GM21619 (cell line): ENCODE measurements at regions not wholly inside any gene's neighbourhood (a gene's known extent, or its start where the extent isn't known, plus 50 kb on each side); places are given as distances from the start of the nearest gene placed in this dataset.
"Not testable (repeated sequence)": the region's sequence is repeated elsewhere in the genome, so short reads cannot be mapped to it uniquely, and the experiment has no call there.

Source experiments
- ATAC-seq: cut with Tn5 transposase; IDR thresholded peaks from one replicate; pipeline ENCODE4 v1.9.1; 2021; ENCODE audit not compliant: unreplicated experiment

DNA sequence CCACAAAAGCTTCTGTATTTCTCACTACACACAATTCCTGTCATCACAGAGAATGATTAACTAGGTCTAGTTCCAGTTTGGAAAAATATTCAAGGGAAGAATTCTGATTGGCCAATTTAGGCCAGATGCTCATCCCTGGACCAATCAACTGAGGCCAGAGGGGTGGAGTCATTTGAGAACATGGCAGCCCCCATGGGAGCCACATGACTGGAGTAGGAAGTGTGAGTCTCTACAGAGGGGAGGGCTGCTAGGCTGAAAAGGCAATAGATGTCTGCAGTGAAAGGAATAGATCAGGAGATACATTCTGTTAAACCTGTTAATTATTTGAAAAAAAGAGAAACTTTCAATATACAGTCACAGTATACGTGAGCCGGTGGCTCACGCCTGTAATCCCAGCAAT lies 125.2 kb downstream of the UNC93B1 start:
- not testable (repeated sequence) for ATAC-seq

DNA sequence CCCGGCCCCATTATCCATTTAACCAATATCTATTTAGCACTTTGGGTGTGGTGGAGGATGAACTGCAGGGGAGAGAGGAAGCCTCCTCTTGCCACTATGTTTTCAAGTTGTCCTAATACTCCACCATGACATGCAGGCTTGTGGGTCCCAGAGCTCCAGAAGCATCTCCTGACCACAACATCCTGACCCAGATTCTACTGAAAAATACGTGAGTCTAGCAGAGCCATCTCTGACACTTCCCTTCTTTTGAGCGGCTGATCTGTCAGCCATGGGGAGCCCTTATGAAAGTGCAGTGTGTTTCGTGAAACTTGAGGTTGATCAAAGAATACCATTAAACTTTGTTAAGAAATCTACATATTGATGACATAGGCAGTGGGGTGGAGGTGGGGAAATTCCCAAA lies 126.6 kb downstream of the UNC93B1 start:
- ATAC-seq = not testable (repeated sequence)

DNA sequence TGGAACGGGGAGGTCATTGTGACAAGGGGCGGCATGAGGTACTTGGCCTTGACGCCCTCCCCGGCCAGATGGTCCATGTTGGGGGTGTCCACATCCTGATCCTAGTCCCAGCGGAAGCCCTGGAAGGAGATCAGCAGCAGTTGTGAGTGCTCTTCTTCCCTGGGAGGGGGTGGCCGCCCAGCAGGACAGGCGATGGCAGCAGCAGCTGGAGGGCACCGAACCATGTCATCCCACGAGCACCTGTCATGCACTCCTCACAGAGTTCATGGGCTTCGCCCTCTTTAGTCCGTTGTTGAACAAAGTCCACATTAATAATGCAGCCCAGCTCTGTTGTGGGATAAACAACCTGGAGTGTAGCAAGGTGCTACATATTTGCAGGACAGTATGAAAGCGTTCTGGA lies 130.7 kb downstream of the UNC93B1 start:
- not testable (repeated sequence) for ATAC-seq

DNA sequence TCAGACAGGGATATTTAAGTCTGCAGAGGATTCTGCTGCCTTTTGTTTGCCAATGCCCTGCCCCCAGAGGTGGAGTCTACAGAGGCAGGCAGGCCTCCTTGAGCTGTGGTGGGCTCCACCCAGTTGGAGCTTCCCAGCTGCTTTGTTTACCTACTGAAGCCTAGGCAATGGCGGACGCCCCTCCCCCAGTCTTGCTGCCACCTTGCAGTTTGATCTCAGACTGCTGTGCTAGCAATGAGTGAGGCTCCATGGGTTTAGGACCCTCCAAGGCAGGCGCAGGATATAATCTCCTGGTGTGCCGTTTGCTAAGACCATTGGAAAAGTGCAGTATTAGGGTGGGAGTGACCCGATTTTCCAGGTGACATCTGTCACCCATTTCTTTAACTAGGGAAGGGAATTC lies 132.7 kb downstream of the UNC93B1 start:
- ATAC-seq = not testable (repeated sequence)

DNA sequence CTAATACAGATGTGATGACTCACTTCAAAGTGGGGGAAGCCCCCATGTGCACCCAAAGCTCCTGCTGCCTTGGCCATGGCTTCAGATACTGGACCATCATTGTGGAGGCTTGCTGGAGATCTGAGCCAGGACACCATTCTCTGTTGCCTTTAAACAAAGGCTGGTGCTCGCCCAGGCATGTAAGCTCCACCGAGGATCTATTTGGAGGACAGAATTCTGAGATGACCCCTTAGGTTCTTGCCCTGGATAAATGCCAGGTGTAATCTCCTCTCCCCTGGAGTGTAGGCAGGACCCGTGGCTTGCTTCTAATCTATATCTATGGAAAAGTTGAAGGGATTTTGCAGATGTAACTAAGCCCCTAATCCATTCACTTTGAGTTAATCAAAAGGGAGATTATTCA lies 141.0 kb downstream of the UNC93B1 start:
- ATAC-seq = not testable (repeated sequence)

DNA sequence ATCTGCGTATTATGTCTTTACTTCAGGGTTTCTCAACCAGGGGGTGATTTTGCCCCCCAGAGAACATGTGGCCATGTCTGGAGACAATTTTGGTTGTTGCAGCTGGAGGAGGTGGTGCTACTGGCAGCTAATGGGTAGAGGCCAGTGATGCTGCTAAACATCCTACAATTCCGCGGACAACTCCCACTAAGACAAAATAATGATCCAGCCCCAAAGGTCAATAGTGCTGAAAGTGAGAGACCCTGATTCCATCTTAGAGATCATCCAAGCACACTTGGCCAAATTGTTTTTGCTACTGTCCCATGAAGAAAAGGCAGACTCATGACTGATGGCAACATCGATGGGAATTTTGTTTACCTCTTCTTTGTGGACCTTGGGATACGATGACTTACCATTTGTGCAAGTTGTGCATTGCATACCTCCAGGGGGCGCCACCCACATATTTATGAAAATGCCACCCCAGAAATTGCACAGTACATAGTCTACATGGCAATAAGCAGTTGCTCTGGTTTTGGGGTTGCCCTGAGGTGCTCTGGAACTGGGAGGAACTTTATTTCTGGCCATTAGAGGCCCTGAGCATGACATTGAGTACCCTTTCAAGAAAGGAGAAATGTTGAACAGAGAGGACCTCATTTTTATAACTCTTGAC lies 144.3 kb downstream of the UNC93B1 start:
- ATAC-seq = not testable (repeated sequence)

DNA sequence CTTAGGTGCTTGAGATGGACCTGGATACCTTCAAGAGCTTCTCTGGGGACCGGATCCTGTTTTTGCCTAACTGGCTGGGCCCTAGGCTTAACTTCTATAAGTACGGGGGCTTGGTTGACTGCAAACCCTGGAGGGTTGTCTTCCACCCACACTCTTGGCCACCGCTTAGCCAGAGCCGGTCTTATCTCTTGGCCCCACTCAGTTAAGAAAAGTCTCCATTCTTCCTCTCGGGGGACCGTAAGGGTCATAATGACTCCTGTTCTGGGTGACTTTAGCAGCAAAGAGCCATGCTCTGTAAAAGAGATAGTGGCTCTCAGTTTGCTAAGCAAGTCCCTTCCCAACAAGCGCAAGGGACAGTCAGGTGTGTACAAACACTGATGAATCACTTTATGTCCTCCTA lies 153.2 kb downstream of the UNC93B1 start:
- not testable (repeated sequence) for ATAC-seq

DNA sequence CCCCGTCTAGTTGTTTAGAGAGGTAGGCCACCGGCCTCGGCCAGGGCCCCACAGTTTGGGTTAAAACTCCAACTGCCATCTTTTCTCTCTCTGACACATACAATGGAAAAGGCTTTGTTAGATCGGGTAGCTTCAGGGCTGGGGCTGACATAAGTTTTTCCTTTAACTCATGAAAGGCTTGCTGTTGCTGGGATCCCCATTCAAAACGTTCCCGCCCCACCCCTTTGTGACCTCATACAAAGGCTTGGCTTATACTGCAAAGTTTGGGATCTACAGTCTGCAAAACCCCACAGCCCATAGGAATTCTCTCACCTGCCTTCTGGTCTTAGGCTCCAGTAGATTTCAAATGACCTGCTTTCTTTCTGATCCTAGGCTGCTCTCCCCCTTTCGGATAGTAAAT lies 154.1 kb downstream of the UNC93B1 start:
- ATAC-seq = not testable (repeated sequence)

DNA sequence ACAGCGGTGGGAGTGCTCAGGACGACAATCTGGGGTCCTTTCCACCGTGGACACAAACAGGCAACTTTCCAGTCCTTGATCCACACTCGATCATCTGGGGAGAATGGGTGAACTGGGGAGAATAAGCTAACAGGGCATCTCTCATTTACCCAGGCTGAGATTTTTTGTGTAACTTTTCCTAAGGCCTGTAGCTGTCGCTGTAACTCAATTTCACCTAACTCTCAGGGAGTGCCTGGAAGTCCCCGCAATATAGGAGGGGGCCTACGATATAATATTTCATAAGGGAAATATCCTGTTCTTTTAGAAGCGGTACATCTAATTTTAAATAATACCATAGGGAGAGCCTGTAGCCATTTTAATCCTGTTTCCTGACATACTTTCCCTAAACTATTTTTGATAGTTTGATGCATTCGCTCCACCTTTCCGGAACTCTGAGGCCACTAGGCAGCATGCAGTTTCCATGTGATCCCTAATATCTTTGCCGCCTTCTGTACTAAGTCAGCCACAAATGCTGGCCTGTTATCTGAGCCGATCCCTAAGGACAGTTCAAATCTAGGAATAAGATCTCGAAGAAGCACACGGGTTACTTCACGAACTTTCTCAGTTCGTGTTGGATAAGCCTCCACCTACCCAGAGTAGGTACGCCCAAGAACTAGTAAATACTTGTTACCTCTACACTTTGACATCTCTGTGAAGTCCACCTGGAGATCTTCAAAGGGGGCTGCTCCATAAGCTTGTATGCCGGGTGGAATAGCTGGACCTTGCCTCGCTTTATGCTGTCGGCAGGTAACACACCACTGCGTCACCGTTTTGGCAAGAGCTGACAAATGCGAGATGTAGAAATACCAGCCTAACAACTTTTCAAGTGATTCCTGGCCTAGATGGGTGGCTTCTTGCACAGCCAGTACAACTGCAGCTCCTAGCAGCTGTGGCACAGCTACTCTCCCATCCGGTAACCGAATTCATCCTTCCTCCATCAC lies 155.7 kb downstream of the UNC93B1 start:
- ATAC-seq = not testable (repeated sequence)

DNA sequence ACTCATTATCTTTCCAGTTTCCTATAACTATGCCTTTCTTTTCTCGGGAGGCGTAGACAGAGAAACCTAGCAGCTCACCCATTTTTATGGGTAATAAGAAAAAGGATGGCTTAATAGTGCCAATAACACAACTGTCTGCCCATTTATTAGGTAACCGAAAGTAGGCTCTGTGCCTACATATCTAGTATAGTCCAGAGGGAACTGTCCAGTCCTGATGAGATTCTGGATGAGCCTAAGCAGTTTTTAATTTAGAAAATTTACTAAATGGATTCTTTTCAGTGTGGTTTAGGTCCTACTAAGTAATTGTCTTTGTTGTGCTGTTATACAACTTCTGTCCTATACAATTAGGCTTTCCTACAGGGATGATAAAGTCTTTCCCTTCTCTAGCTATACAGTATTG lies 157.6 kb downstream of the UNC93B1 start:
- ATAC-seq = not testable (repeated sequence)

DNA sequence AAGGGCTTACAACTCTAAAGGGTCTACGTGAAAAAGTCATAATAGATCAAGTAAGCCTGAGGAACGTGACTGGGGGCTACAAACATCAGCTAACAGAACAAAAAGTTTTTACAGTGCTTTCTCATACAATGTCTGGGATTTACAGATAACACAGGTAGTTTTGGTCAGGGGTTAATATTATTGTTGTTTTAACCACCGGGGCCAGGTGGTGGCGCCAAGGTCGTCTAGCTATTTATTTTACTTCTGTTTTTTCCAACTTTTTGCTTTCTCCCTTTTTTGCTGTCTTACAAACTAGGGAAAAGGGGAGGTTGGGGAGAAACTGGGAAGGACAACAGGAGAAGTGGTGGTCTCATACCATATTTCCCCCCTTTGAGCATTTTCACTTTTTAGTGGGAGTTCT lies 158.6 kb downstream of the UNC93B1 start:
- ATAC-seq = not testable (repeated sequence)

DNA sequence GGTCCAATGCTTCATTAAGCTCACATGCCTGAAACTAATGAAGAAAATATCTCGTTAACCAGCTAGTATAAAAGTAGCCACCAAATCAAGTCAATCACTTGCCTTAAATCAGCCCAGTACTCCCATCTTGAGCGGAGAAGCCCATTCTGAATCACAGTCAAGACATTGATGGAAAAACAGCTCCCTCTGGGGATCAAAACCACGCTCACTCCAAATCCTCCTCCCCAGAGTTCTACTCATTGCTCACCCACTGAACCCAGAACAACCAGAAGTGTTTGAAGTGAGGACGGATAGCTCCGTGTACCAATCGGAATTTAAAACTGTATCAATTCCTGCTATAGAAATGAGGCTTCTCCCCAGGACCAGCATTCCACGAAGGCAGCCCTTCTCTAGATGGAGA lies 163.3 kb downstream of the UNC93B1 start:
- not testable (repeated sequence) for ATAC-seq

DNA sequence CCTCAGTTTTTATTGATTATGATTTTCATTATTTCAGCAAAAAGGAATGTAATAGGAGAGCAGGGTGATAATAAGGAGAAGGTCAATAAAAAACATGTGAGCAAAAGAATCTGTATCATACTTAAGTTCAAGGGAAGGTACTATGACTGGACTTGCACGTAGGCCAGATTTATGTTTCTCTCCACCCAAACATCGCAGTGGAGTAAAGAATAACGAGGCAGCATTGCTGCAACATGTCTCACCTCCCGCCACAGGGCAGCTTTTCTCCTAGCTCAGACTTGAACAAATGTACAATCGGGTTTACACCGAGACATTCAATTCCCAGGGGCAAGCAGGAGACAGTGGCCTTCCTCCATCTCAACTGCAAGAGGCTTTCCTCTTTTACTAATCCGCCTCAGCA lies 155.7 kb upstream of the ALDH3B2 start:
- ATAC-seq = not testable (repeated sequence)

DNA sequence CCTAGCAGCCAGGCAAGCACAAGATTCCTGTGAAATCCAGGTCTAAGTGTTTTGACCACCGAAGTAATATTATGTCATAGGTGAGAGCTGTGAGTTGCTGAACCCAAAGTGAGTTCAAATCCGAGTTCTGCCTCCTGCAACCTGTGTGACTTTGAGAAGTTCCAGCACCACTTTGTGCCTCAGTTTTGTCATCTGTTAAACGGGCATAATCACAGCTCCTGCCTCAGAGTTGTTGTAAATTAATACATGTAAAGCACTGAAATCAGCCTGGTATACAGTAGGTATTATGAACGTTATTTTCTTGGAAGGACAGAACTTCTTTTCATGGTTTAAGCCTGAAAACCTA lies 152.5 kb upstream of the ALDH3B2 start:
- ATAC-seq = not testable (repeated sequence)

DNA sequence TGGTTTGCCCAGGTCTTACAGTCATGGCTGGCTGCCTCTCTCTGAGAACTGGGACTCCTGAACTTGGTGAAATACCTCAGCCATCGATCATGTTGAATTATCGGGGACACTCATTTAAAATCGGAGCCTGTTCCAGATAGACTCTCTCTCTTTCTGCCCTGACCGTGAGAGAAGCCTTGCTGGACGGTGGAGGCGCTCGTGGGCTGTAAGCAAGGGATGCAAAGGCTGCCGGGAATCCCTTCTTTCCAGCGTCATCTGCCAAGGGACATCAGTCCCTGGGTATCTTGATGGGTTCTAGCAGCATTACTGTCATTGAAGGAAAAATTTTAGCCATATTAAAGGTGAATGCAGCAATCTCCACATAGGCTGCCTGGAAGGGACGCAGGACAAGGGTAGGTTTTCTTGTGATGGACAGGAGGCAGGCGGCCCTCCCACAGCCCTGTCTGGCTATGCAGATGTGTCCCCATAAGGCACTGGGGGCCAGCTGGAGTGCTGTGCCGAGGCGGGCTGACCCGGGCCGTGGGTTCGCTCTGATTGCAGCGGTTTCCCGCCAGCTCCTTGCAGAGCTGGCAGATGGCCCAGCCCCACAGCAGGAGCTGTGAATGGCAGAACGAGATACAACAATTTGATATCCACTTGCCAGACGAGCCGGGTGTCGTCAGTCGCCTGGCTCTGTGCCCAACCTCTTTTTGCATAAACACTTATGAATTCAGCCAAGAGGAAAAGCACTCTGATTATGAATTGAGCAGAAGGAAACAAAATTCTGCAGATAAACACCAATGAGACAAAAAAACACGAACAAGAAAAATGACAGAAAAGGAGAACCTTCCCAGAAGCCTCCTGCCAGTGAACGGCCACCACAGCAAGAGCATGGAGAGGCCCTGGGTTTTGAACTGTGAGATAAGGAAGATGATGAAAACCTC lies 151.9 kb upstream of the ALDH3B2 start:
- not testable (repeated sequence) for ATAC-seq

DNA sequence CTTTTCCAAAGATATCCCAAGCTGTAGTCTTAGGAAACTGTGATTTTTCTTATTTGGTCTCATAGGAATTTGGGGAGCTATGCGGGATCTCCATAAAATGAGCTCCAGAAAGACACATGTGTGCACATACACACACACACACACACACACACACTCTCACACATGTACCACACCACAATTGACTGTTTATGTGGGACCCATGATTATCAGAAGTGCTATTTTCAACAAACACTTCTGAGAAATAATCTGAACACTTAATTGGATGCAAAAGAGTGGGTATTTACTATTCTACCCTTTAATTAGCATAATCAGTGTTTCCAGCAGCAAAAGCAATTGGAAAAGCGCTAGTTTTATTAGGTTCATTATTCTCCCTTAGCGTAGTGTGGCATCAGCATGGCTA lies 150.4 kb upstream of the ALDH3B2 start:
- ATAC-seq = not testable (repeated sequence)

DNA sequence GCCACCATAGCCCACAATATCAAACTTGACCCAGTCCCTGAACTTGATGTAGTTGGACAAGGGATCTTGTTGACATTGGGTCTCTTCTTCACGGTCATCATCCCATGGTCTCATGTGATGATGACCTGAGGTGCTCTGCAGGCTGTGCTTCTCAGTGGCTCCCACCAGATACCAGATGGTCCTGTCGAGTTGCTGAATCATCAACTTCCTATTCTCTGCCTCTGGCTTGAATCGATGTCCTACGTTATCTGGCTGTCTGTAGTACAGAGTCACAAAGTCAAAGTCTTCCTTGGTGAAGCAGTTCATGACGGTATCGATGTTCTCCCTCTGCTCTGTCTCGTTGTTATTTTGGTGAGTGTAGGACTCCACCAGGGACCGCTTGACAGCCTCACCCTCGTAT lies 145.7 kb upstream of the ALDH3B2 start:
- no peak for ATAC-seq

DNA sequence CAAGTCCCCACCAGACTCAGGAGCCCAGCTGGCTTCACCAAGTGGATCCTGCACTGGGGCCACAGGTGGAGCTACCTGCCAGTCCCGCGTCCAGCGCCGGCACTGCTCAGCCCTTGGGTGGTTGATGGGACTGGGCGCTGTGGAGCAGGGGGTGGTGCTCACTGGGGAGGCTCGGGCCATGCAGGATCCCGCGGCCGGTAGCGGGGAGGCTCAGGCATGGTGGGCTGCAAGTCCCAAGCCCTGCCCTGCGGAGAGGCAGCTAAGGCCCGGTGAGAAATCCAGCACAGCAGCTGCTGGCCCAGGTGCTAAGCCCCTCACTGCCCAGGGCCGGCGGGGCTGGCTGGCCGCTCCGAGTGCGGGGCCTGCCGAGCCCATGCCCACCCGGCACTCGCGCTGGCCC lies 143.1 kb upstream of the ALDH3B2 start:
- ATAC-seq = not testable (repeated sequence)

DNA sequence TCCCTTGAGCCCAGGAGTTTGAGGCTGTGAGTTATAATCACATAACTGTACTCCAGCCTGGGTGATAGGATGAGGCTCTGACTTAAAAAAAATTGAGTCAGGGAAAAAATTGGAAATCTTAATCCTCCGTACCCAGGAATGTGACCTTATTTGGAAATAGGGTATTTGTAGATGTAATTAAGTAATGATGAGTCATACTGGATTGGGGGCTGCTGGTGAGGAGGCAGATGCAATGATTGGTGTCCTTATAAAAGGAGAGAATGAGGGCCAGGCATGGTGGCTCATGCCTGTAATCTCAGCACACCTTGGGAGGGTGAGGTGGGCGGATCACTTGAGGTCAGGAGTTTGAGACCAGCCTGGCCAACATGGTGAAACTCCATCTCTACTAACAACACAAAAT lies 134.9 kb upstream of the ALDH3B2 start:
- not testable (repeated sequence) for ATAC-seq

DNA sequence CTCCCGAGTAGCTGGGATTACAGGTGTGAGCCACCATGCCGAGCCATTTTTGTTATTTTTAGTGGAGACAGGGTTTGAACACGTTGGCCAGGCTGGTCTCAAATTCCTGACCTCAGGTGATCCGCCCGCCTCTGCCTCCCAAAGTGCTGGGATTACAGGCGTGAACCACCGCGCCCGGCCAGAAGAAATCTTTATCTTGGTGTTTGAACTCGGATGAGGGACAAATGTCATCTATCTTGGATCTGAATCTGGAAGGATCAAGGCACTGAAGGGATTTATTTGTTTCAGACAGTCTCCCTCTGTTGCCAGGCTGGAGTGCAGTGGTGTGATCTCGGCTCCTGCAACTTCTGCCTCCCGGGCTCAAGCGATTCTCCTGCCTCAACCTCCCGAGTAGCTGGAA lies 133.5 kb upstream of the ALDH3B2 start:
- ATAC-seq = not testable (repeated sequence)

DNA sequence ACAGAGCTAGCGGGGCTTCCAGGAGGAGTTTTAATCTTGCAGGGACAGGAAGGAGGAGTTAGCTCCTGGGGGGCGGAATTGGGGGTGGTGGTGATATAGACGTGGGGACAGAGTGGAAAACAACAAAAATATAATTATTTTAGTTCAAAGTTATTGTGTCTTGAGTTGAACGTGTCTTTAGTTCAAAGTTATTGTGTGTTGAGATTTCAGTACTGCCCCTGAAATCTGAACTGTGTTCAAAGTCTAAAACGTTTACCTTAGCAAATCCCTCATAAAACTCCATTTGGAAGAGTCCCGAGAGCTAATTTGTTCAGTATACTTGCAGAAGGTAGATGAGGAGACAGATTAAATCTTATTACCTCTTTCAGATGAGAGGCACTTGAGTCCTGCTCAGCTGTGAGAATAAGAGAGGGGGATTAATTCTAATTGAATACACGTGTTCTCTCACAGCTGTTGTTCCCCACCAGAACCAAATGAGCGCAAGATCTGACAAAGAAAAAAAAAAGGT lies 132.4 kb upstream of the ALDH3B2 start:
- ATAC-seq = not testable (repeated sequence)
